WERI-Rb-1 (cell line): ENCODE measurements at regions not wholly inside any gene's neighbourhood (a gene's known extent, or its start where the extent isn't known, plus 50 kb on each side); places are given as distances from the start of the nearest gene placed in this dataset.

ENCODE experiments used
- DNase-seq: peaks from one replicate; pipeline ENCODE4 v3.0.0-alpha.2; 2020
- H3K27ac ChIP-seq: fragments of 250-450 bp; sonication (Bioruptor Pico); 2 replicates; pipeline ENCODE4 v1.5.1; 2020; ENCODE audit warnings: mild to moderate bottlenecking, moderate library complexity
- H3K27me3 ChIP-seq: fragments of 250-450 bp; sonication (Bioruptor Pico); 2 replicates; pipeline ENCODE4 v1.5.1; 2021; ENCODE audit warnings: mild to moderate bottlenecking, low read depth, moderate library complexity; ENCODE audit not compliant: insufficient read depth, severe bottlenecking
- H3K36me3 ChIP-seq: fragments of 250-450 bp; sonication (Bioruptor Pico); 2 replicates; pipeline ENCODE4 v1.5.1; 2020; ENCODE audit warnings: mild to moderate bottlenecking, moderate library complexity
- H3K4me3 ChIP-seq: 2 replicates; pipeline ENCODE4 v1.5.1; 2011; ENCODE audit warnings: low read depth, mild to moderate bottlenecking, control low read depth, low read length
- H3K9me3 ChIP-seq: fragments of 250-450 bp; sonication (Bioruptor Pico); 2 replicates; pipeline ENCODE4 v1.5.1; 2021; ENCODE audit warnings: mild to moderate bottlenecking, moderate library complexity; ENCODE audit not compliant: severe bottlenecking
- TF ChIP-seq, protein P1 (sequence below): IDR thresholded peaks from 2 replicates; pipeline ENCODE4 v1.5.1; 2011; ENCODE audit warnings: low read depth, mild to moderate bottlenecking, control low read depth, inconsistent platforms, low read length

DNA sequence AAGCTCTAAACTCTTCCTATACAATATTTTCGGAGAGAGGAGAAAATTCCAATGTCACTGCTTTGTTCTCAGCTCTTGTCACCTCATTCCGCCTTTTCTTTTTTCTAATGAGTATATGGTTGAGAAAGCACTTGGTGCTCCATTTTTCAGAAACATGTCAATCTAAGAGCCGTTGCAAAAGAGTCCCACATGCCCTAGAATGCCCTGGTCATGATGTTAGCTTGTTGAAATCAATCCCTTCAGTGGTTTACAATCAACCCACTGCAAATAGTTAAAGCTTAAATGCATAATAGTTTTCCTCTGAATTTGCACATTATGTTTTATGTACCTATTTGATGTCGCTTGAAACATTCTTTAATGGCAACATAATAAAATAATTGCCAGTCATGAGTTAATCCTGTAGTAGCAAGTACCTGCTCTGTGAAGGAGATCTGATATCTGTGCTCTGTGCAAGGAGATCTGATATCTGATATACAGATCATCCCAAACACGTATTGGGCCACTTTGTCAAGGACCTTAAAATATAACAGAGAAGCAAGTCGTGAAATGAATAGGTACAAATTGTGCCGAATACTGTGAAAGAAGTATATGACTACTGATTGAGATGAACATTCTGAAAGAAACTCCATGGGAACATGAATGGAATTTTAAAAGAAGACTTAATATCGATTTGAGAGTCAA lies 1633.5 kb downstream of the SUCLG1 start:
- no peak overlapping the region for H3K27ac ChIP-seq
- TF ChIP-seq, protein P1, sequence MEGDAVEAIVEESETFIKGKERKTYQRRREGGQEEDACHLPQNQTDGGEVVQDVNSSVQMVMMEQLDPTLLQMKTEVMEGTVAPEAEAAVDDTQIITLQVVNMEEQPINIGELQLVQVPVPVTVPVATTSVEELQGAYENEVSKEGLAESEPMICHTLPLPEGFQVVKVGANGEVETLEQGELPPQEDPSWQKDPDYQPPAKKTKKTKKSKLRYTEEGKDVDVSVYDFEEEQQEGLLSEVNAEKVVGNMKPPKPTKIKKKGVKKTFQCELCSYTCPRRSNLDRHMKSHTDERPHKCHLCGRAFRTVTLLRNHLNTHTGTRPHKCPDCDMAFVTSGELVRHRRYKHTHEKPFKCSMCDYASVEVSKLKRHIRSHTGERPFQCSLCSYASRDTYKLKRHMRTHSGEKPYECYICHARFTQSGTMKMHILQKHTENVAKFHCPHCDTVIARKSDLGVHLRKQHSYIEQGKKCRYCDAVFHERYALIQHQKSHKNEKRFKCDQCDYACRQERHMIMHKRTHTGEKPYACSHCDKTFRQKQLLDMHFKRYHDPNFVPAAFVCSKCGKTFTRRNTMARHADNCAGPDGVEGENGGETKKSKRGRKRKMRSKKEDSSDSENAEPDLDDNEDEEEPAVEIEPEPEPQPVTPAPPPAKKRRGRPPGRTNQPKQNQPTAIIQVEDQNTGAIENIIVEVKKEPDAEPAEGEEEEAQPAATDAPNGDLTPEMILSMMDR: no peak
- H3K36me3 ChIP-seq: no peaks in the 10 kb centered on the region
- H3K9me3 ChIP-seq: no peaks in the 10 kb centered on the region
- H3K27me3 ChIP-seq: no peaks in the 10 kb centered on the region
- H3K4me3 ChIP-seq: no peak overlapping the region
- no peak for DNase-seq

DNA sequence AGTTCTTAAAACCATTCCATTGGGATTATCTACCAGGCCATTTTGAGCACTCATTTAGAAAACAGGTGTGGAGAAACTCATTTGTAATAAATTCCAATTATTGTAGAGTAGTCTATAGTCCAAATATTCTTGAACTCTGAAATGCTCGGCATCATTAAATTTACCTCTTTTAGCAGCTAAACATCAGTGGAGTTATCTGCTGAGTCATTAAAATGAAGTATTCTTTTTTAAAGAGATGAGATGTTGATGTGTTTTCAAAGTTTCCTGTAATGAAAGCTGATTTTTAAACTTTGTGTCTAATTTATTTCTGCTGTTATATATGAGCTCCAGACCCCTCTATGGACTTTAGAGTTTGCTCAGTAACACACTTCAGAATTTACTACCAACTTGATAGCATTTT lies 1635.2 kb downstream of the SUCLG1 start:
- Histone ChIP-seq H3K9me3 (no peaks in the 10 kb centered on the region), H3K4me3 (no peak overlapping the region), H3K36me3 (no peaks in the 10 kb centered on the region), H3K27ac (no peak overlapping the region), H3K27me3 (no peaks in the 10 kb centered on the region)
- no peak for DNase-seq
- TF ChIP-seq, protein P1: no peak

DNA sequence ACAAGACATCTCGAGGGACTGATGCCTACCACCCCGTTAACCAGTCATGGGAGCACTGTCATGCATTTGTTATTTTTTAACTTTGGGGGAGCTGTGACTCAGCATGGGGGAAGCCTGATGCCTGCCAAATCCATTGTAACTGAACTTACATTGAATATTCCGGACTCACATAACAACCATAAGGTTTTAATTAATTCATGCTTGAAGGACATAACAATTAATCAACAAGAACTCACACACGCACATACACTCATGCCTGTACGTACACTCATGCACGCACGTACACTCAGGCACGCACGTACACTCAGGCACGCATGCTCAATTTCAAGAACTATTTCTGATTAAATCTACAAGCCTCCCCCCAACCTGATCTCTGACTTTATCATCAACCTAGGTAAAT lies 1639.1 kb downstream of the SUCLG1 start:
- DNase-seq: no peak
- Histone ChIP-seq H3K36me3 (no peaks in the 10 kb centered on the region), H3K4me3 (no peak overlapping the region), H3K27me3 (no peaks in the 10 kb centered on the region), H3K27ac (no peak overlapping the region), H3K9me3 (no peaks in the 10 kb centered on the region)
- TF ChIP-seq, protein P1: no peak

DNA sequence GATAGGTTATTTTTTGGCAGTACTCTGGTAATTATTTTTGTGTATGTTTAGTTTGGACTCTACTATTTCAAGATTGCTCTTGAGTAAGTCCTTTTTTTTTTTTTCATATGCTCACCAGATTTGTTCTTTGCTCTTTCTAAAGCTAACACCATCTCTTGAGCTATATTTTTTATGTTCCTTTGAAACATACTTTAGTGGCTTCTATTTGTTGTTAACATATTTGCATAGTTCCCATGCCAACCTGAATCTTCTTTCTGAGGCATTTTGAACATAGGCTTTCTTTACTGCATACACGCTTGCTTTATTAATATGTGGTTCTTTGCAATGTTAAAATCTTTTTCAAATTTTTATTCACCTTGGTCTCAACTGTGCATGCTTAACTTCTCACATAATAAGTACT lies 1644.9 kb downstream of the SUCLG1 start:
- H3K27me3 ChIP-seq: no peaks in the 10 kb centered on the region
- no peaks in the 10 kb centered on the region for H3K36me3 ChIP-seq
- H3K4me3 ChIP-seq: no peak overlapping the region
- TF ChIP-seq, protein P1: no peak
- no peaks in the 10 kb centered on the region for H3K9me3 ChIP-seq
- H3K27ac ChIP-seq: no peak overlapping the region
- no peak for DNase-seq

DNA sequence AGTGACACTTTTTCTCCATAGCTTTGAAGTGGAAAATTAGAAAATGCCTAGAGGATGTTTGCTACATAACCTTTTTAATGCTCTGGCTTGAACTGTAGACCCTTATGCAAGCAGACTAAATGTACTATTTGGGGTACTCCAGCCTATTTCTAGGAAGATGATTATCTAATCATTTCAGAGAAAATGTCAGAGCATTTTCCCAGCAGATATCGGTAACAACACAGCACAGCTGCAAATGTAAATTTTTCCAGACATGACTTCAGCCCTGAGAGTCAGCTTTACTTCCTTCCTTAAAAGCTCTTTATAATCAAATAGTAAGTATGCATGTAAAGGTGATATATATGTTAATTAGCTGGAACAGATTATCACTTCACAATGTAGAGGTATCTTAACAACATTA lies 1647.1 kb downstream of the SUCLG1 start:
- Histone ChIP-seq H3K27ac (no peak overlapping the region), H3K9me3 (no peaks in the 10 kb centered on the region)
- TF ChIP-seq, protein P1: no peak

DNA sequence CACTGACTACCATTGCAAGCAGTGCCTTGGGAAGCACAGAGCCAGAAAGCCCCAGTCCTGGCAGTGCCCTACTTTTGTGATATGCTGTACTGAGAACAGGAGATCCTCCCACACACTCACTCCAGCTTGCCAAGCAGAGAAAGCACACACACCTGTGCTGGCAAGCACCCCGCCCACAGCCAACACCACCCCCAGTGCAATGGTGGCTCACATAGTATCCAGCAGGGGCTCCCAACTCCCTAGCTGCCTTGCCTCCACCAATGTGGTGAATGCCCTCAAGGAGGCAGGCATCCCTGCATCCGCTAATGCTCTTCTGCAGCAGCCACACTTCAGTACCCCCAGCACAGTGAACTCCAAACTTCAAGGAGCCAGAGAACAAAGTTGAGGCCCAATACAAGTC lies 1655.8 kb downstream of the SUCLG1 start:
- H3K27ac ChIP-seq: no peak overlapping the region
- no peaks in the 10 kb centered on the region for H3K27me3 ChIP-seq
- no peaks in the 10 kb centered on the region for H3K36me3 ChIP-seq
- H3K4me3 ChIP-seq: no peak overlapping the region
- DNase-seq: no peak
- TF ChIP-seq, protein P1: no peak
- H3K9me3 ChIP-seq: no peaks in the 10 kb centered on the region

More for the DNA sequence above, 1647.1 kb downstream of the SUCLG1 start:
- Histone ChIP-seq H3K4me3 (no peak overlapping the region), H3K36me3 (no peaks in the 10 kb centered on the region), H3K27me3 (no peaks in the 10 kb centered on the region)
- DNase-seq: no peak
